ENCODE measurements at regions not wholly inside any gene's neighbourhood (a gene's known extent, or its start where the extent isn't known, plus 50 kb on each side); places are given as distances from the start of the nearest gene placed in this dataset.

DNA sequence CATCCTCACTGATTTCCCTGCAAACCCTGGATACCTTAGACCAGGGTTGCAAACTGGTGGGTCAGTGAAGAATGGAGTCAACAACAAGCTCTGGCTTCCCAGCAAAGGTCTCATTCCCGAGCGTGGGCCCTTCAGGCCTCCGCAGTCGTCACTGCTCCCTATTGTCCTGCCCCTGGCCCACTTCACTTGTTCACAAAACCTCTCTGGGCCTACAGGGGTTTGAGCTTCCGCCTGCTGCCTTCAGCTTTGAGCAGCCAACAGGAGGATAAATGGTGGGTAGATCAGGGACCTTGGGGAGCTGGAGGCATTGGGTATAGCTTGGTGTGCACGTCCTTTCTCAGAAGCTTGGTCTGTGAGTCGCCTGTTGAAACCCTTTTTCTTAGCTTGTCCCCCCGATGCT, 148.8 kb downstream of the KATNIP start:
- Histone ChIP-seq H3K4me3 (ENCODE audit: low read length in 2 of 2) (no peak overlapping the region), H3K4me1 (ENCODE audit: control insufficient read depth in 1 of 2, insufficient read depth in 2 of 2, low read length in 2 of 2) (no peaks in the 10 kb centered on the region), H3K27ac (ENCODE audit: low read depth in 1 of 2, low read length in 2 of 2) (no peak overlapping the region), H3K27me3 (ENCODE audit: control insufficient read depth in 1 of 2, insufficient read depth in 2 of 2, low read length in 1 of 2) (no peaks in the 10 kb centered on the region), H3K36me3 (ENCODE audit: control insufficient read depth in 1 of 2, insufficient read depth in 2 of 2, low read length in 1 of 2) (no peaks in the 10 kb centered on the region), H3K9me3 (ENCODE audit: control insufficient read depth, low read length) (no peaks in the 10 kb centered on the region)
- ATAC-seq (ENCODE audit: low FRiP score) = no peak
- DNase-seq = no peak
- intact Hi-C loops (cut with DNase I) = no loop called here
- WGBS, 2 donors = 97 to 98% methylated on average over 8 of the region's 8 CpGs

- 97 to 99% methylated on average over 7 of the region's 7 CpGs for WGBS, 2 donors
- DNase-seq (peak in 1 of 2 donors; percentile 60), ATAC-seq (ENCODE audit: low FRiP score) (no peak)
- Histone ChIP-seq H3K27me3 (ENCODE audit: control insufficient read depth in 1 of 2, insufficient read depth in 2 of 2, low read length in 1 of 2) (no peaks in the 10 kb centered on the region), H3K4me1 (ENCODE audit: control insufficient read depth in 1 of 2, insufficient read depth in 2 of 2, low read length in 2 of 2) (no peaks in the 10 kb centered on the region), H3K4me3 (ENCODE audit: low read length in 2 of 2) (no peak overlapping the region), H3K9me3 (ENCODE audit: control insufficient read depth, low read length) (no peaks in the 10 kb centered on the region), H3K36me3 (ENCODE audit: control insufficient read depth in 1 of 2, insufficient read depth in 2 of 2, low read length in 1 of 2) (no peaks in the 10 kb centered on the region), H3K27ac (ENCODE audit: low read depth in 1 of 2, low read length in 2 of 2) (no peak overlapping the region)
- intact Hi-C loops (cut with DNase I) = no loop called here
Measured at GRCh38 chr16:27699540-27699939, 149.6 kb downstream of the KATNIP start.

GRCh38 chr16:27700304-27700995, 150.5 kb downstream of the KATNIP start:
- DNase-seq = peak in 1 of 2 donors; percentile 28
- 80 to 85% methylated on average over 10 of the region's 10 CpGs for WGBS, 2 donors

DNA sequence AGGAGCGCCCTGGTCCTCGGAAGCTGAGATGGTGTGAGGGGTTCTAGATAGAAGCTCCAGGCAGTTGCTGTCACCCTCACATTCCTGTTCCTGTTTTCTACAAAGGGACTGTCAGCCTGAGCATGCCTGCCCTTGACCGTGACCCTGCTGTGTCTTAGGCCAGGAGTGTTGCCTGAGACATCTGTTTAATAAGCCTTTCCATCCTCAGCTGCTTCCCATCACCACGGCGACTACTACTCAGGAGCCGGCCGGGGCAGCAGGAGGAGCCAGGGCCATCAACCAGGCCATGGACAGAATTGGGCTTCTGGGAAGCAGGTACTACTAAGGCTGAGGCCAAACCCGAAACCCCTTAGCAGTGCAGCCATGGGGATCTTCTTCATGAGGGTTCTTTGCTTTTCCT, 151.4 kb downstream of the KATNIP start:
- Histone ChIP-seq H3K9me3 (ENCODE audit: control insufficient read depth, low read length) (no peaks in the 10 kb centered on the region), H3K4me3 (ENCODE audit: low read length in 2 of 2) (no peak overlapping the region), H3K36me3 (ENCODE audit: control insufficient read depth in 1 of 2, insufficient read depth in 2 of 2, low read length in 1 of 2) (no peaks in the 10 kb centered on the region), H3K27ac (ENCODE audit: low read depth in 1 of 2, low read length in 2 of 2) (no peak overlapping the region), H3K27me3 (ENCODE audit: control insufficient read depth in 1 of 2, insufficient read depth in 2 of 2, low read length in 1 of 2) (no peaks in the 10 kb centered on the region), H3K4me1 (ENCODE audit: control insufficient read depth in 1 of 2, insufficient read depth in 2 of 2, low read length in 2 of 2) (no peaks in the 10 kb centered on the region)
- intact Hi-C loops (cut with DNase I) = no loop called here
- 93 to 96% methylated on average over 8 of the region's 8 CpGs for WGBS, 2 donors
- DNase-seq (peak in 1 of 2 donors; percentile 35), ATAC-seq (ENCODE audit: low FRiP score) (no peak)

More at GRCh38 chr16:27700304-27700995, 150.5 kb downstream of the KATNIP start:
- Histone ChIP-seq H3K36me3 (ENCODE audit: control insufficient read depth in 1 of 2, insufficient read depth in 2 of 2, low read length in 1 of 2) (no peaks in the 10 kb centered on the region), H3K27ac (ENCODE audit: low read depth in 1 of 2, low read length in 2 of 2) (no peak overlapping the region), H3K4me3 (ENCODE audit: low read length in 2 of 2) (no peak overlapping the region), H3K27me3 (ENCODE audit: control insufficient read depth in 1 of 2, insufficient read depth in 2 of 2, low read length in 1 of 2) (no peaks in the 10 kb centered on the region), H3K4me1 (ENCODE audit: control insufficient read depth in 1 of 2, insufficient read depth in 2 of 2, low read length in 2 of 2) (no peaks in the 10 kb centered on the region), H3K9me3 (ENCODE audit: control insufficient read depth, low read length) (no peaks in the 10 kb centered on the region)
- no peak for ATAC-seq (ENCODE audit: low FRiP score)
- intact Hi-C loops (cut with DNase I) = no loop called here

GRCh38 chr16:27703121-27703520, 153.2 kb downstream of the KATNIP start:
- peak in 1 of 2 donors; percentile 9 for DNase-seq
- WGBS, 2 donors = 85 to 91% methylated on average over 6 of the region's 6 CpGs
- intact Hi-C loops (cut with DNase I) = no loop called here

GRCh38 chr16:27703545-27703944, 153.6 kb downstream of the KATNIP start:
- WGBS, 2 donors = 85% methylated on average over 5 of the region's 5 CpGs
- peak in 1 of 2 donors; percentile 14 for DNase-seq
- Histone ChIP-seq H3K4me3 (ENCODE audit: low read length in 2 of 2) (no peak overlapping the region), H3K27me3 (ENCODE audit: control insufficient read depth in 1 of 2, insufficient read depth in 2 of 2, low read length in 1 of 2) (no peaks in the 10 kb centered on the region), H3K36me3 (ENCODE audit: control insufficient read depth in 1 of 2, insufficient read depth in 2 of 2, low read length in 1 of 2) (no peaks in the 10 kb centered on the region), H3K27ac (ENCODE audit: low read depth in 1 of 2, low read length in 2 of 2) (no peak overlapping the region), H3K9me3 (ENCODE audit: control insufficient read depth, low read length) (no peaks in the 10 kb centered on the region), H3K4me1 (ENCODE audit: control insufficient read depth in 1 of 2, insufficient read depth in 2 of 2, low read length in 2 of 2) (no peaks in the 10 kb centered on the region)
- intact Hi-C loops (cut with DNase I) = no loop called here
- ATAC-seq (ENCODE audit: low FRiP score) = no peak

More at GRCh38 chr16:27703121-27703520, 153.2 kb downstream of the KATNIP start:
- Histone ChIP-seq H3K9me3 (ENCODE audit: control insufficient read depth, low read length) (no peaks in the 10 kb centered on the region), H3K27ac (ENCODE audit: low read depth in 1 of 2, low read length in 2 of 2) (no peak overlapping the region), H3K27me3 (ENCODE audit: control insufficient read depth in 1 of 2, insufficient read depth in 2 of 2, low read length in 1 of 2) (no peaks in the 10 kb centered on the region), H3K4me1 (ENCODE audit: control insufficient read depth in 1 of 2, insufficient read depth in 2 of 2, low read length in 2 of 2) (no peaks in the 10 kb centered on the region), H3K4me3 (ENCODE audit: low read length in 2 of 2) (no peak overlapping the region), H3K36me3 (ENCODE audit: control insufficient read depth in 1 of 2, insufficient read depth in 2 of 2, low read length in 1 of 2) (no peaks in the 10 kb centered on the region)
- no peak for ATAC-seq (ENCODE audit: low FRiP score)

- Histone ChIP-seq H3K4me3 (ENCODE audit: low read length in 2 of 2) (no peak overlapping the region), H3K4me1 (ENCODE audit: control insufficient read depth in 1 of 2, insufficient read depth in 2 of 2, low read length in 2 of 2) (no peaks in the 10 kb centered on the region), H3K27me3 (ENCODE audit: control insufficient read depth in 1 of 2, insufficient read depth in 2 of 2, low read length in 1 of 2) (no peaks in the 10 kb centered on the region), H3K27ac (ENCODE audit: low read depth in 1 of 2, low read length in 2 of 2) (no peak overlapping the region), H3K36me3 (ENCODE audit: control insufficient read depth in 1 of 2, insufficient read depth in 2 of 2, low read length in 1 of 2) (no peaks in the 10 kb centered on the region), H3K9me3 (ENCODE audit: control insufficient read depth, low read length) (no peaks in the 10 kb centered on the region)
- intact Hi-C loops (cut with DNase I) = no loop called here
- 91 to 97% methylated on average over 4 of the region's 4 CpGs for WGBS, 2 donors
- DNase-seq (no peak), ATAC-seq (ENCODE audit: low FRiP score) (no peak)
Measured at GRCh38 chr16:27704252-27704651, 154.3 kb downstream of the KATNIP start.

- Histone ChIP-seq H3K36me3 (ENCODE audit: control insufficient read depth in 1 of 2, insufficient read depth in 2 of 2, low read length in 1 of 2) (no peaks in the 10 kb centered on the region), H3K4me3 (ENCODE audit: low read length in 2 of 2) (no peak overlapping the region), H3K9me3 (ENCODE audit: control insufficient read depth, low read length) (no peaks in the 10 kb centered on the region), H3K27me3 (ENCODE audit: control insufficient read depth in 1 of 2, insufficient read depth in 2 of 2, low read length in 1 of 2) (no peaks in the 10 kb centered on the region), H3K27ac (ENCODE audit: low read depth in 1 of 2, low read length in 2 of 2) (no peak overlapping the region), H3K4me1 (ENCODE audit: control insufficient read depth in 1 of 2, insufficient read depth in 2 of 2, low read length in 2 of 2) (no peaks in the 10 kb centered on the region)
- WGBS, 2 donors = 83% methylated on average over 10 of the region's 10 CpGs
- intact Hi-C loops (cut with DNase I) = no loop called here
- DNase-seq = peak in 1 of 2 donors; percentile 51
- no peak for ATAC-seq (ENCODE audit: low FRiP score)
Measured at GRCh38 chr16:27706156-27706865, 156.4 kb downstream of the KATNIP start.

All from aorta (tissue), 5 donors.